Liver (tissue), 8 donors: ENCODE measurements at regions not wholly inside any gene's neighbourhood (a gene's known extent, or its start where the extent isn't known, plus 50 kb on each side); places are given as distances from the start of the nearest gene placed in this dataset.

Experiments used
- DNase-seq: peaks from one replicate; pipeline ENCODE4 v3.0.0-alpha.2; 2017; ENCODE audit warnings: low spot score
- H3K27ac ChIP-seq, 2 donors: one replicate each; pipeline ENCODE4 v1.7.0; 2013; ENCODE audit warnings: inconsistent platforms in 2 of 2, low read length in 2 of 2, control low read depth in 1 of 2, low read depth in 1 of 2, mild to moderate bottlenecking in 1 of 2
- H3K27me3 ChIP-seq, 4 donors: one replicate each; pipeline versions ENCODE4 v1.6.1 to v1.7.0; 2013; ENCODE audit warnings: low read length in 3 of 4, inconsistent platforms in 1 of 4, mild to moderate bottlenecking in 1 of 4, moderate library complexity in 1 of 4; ENCODE audit not compliant: control insufficient read depth in 4 of 4, insufficient read depth in 4 of 4
- H3K36me3 ChIP-seq, 4 donors: one replicate each; pipeline versions ENCODE4 v1.6.1 to v1.7.0; 2013; ENCODE audit warnings: low read length in 3 of 4, mild to moderate bottlenecking in 3 of 4, low read depth in 1 of 4, moderate library complexity in 1 of 4; ENCODE audit not compliant: control insufficient read depth in 4 of 4, insufficient read depth in 3 of 4
- H3K4me1 ChIP-seq, 4 donors: one replicate each; pipeline versions ENCODE4 v1.6.1 to v1.7.0; 2013; ENCODE audit warnings: low read length in 3 of 4, mild to moderate bottlenecking in 3 of 4, moderate library complexity in 1 of 4; ENCODE audit not compliant: control insufficient read depth in 4 of 4, insufficient read depth in 4 of 4
- H3K4me3 ChIP-seq, 3 donors: one replicate each; pipeline versions ENCODE4 v1.6.1 to v1.7.0; 2013; ENCODE audit warnings: low read length in 3 of 3, control low read depth in 1 of 3, low read depth in 1 of 3, mild to moderate bottlenecking in 1 of 3
- H3K9ac ChIP-seq, 2 donors: one replicate each; pipeline ENCODE4 v1.7.0; 2013; ENCODE audit warnings: low read length in 2 of 2, mild to moderate bottlenecking in 2 of 2, moderate library complexity in 2 of 2, control low read depth in 1 of 2, low read depth in 1 of 2
- H3K9me3 ChIP-seq, 4 donors: one replicate each; pipeline versions ENCODE4 v1.6.1 to v1.7.0; 2013; ENCODE audit warnings: low read length in 3 of 4; ENCODE audit not compliant: control insufficient read depth in 4 of 4
- EGR1 ChIP-seq, 2 donors: IDR thresholded peaks; 2 replicates each; pipeline ENCODE4 v1.6.1; 2016 to 2018; ENCODE audit warnings: antibody characterized with exemption in 2 of 2, low read depth in 2 of 2
- FOXA1 ChIP-seq: IDR thresholded peaks from 2 replicates; pipeline ENCODE4 v1.6.1; 2016; ENCODE audit warnings: antibody characterized with exemption
- GABPA ChIP-seq, 2 donors: IDR thresholded peaks in 1 of 2; conservative IDR thresholded peaks in 1 of 2; 2 replicates each; pipeline ENCODE4 v1.6.1; 2016; ENCODE audit warnings: antibody characterized with exemption in 2 of 2, mild to moderate bottlenecking in 1 of 2, moderate library complexity in 1 of 2
- HNF4A ChIP-seq, 2 donors: conservative IDR thresholded peaks; 2 replicates each; pipeline ENCODE4 v1.6.1; 2016; ENCODE audit warnings: antibody characterized with exemption in 2 of 2, mild to moderate bottlenecking in 2 of 2
- HNF4G ChIP-seq: IDR thresholded peaks from 2 replicates; pipeline ENCODE4 v1.6.1; 2016; ENCODE audit warnings: antibody characterized with exemption
- JUND ChIP-seq, 2 donors: IDR thresholded peaks; 2 replicates each; pipeline ENCODE4 v1.6.1; 2016; ENCODE audit warnings: antibody characterized with exemption in 2 of 2
- RAD21 ChIP-seq, 2 donors: IDR thresholded peaks; 2 replicates each; pipeline ENCODE4 v1.6.1; 2016; ENCODE audit warnings: antibody characterized with exemption in 2 of 2, mild to moderate bottlenecking in 2 of 2
- RXRA ChIP-seq, 2 donors: IDR thresholded peaks; 2 replicates each; pipeline ENCODE4 v1.6.1; 2017 to 2018; ENCODE audit warnings: antibody characterized with exemption in 2 of 2, mild to moderate bottlenecking in 1 of 2
- SP1 ChIP-seq: IDR thresholded peaks from 2 replicates; pipeline ENCODE4 v1.6.1; 2018; ENCODE audit warnings: antibody characterized with exemption, mild to moderate bottlenecking
- TAF1 ChIP-seq: conservative IDR thresholded peaks from 2 replicates; pipeline ENCODE4 v1.6.1; 2016; ENCODE audit warnings: antibody characterized with exemption, mild to moderate bottlenecking
- YY1 ChIP-seq: IDR thresholded peaks from 2 replicates; pipeline ENCODE4 v1.6.1; 2016; ENCODE audit warnings: antibody characterized with exemption, mild to moderate bottlenecking
- WGBS: extraction: QIAGEN DNeasy Blood & Tissue Kit; methylation state at CpG from one replicate; pipeline ENCODE4 v1.1.7; 2013; 5-methylcytosine and 5-hydroxymethylcytosine counted together
- TF ChIP-seq, protein P1 (sequence below): IDR thresholded peaks from 2 replicates; pipeline ENCODE4 v1.6.1; 2016; ENCODE audit warnings: antibody characterized with exemption
- TF ChIP-seq, protein P2 (sequence below): IDR thresholded peaks from 2 replicates; pipeline ENCODE4 v1.6.1; 2016; ENCODE audit warnings: antibody characterized with exemption, mild to moderate bottlenecking
- TF ChIP-seq, protein P3 (sequence below): fragments of 150-350 bp; IDR thresholded peaks from 2 replicates; pipeline ENCODE4 v1.5.1; 2017; ENCODE audit warnings: improper control_type of control experiment, low read depth, low read length; ENCODE audit not compliant: missing input control
- TF ChIP-seq, protein P4 (sequence below): IDR thresholded peaks from 2 replicates; pipeline ENCODE4 v1.6.1; 2016; ENCODE audit warnings: antibody characterized with exemption
- donor health status: healthy.
- donor health status: healthy.
- donor health status: healthy.
- donor health status: healthy.
- donor health status: healthy.

DNA sequence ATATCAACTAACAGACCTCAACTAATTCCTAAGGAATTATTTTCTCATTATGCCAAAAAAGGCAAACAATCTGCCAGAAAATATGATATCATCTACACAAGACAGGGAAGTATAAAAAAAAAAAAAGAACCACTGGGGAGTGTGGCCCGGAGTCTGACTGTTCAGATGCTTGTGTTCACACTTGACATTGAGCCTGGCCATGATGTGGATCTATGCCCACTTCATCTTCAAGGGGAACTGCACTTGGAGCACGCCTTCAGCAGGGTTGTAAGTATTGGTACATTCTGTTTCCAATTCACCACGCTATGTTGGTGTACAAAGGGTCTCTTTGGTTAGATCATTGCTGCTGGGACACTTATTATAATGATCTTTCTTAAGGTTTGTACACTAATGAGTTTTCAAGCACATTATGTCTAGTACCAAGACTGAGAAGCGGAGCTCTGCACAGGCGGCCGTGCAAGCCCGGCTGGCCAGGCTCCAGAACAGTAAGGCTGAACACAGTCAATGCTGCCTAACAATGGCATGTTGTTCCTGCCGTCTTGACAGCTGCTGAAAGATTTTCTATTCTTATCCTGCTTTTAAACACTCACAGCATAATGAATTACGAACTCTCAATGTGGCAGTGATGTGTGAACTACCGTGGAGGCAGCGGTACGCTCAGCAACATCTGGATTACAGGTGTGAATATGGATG lies 788.4 kb upstream of the SOX11 start:
- DNase-seq: no peak
- Histone ChIP-seq H3K4me1 (no peaks in the 10 kb centered on the region), H3K36me3 (no peaks in the 10 kb centered on the region), H3K9ac (no peak overlapping the region), H3K4me3 (no peak overlapping the region), H3K27ac (no peak overlapping the region), H3K27me3 (no peaks in the 10 kb centered on the region), H3K9me3 (no peaks in the 10 kb centered on the region)
- 57% methylated on average over 12 of the region's 12 CpGs for whole genome bisulfite sequencing
- no peak for TF ChIP-seq HNF4A (conservative IDR thresholded peaks at IDR 0.05)

DNA sequence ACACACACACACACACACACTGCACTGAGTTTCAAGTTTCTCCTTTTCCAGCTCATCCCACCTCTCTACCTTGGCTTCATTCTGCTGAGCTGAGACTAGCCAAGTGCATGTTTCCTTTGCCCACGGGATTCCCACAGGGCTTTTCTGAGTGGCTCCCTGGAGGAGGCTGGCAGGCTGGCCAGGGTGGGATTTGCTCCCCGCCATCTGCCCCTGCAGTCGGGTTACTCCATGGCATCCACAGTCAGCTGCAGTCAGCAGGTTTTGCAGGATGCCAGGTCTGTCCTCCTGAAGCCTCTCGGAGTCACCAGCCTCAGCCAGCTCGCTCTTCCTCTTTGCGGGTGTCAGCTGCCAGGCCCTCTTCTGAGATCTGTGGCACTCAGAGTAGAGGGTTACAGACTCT lies 783.7 kb upstream of the SOX11 start:
- no peaks in the 10 kb centered on the region for H3K36me3 ChIP-seq
- 79% methylated on average over 6 of the region's 6 CpGs for WGBS
- no peak overlapping the region for H3K9ac ChIP-seq
- TF ChIP-seq, protein P1, sequence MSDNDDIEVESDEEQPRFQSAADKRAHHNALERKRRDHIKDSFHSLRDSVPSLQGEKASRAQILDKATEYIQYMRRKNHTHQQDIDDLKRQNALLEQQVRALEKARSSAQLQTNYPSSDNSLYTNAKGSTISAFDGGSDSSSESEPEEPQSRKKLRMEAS: no peak
- no peak for TF ChIP-seq SP1
- TF ChIP-seq TAF1: no peak
- TF ChIP-seq JUND (IDR thresholded peaks at IDR 0.05): no peak
- no peak for TF ChIP-seq RAD21 (IDR thresholded peaks at IDR 0.05)
- H3K9me3 ChIP-seq: no peaks in the 10 kb centered on the region
- no peaks in the 10 kb centered on the region for H3K4me1 ChIP-seq
- DNase-seq: no peak
- no peaks in the 10 kb centered on the region for H3K27me3 ChIP-seq
- H3K27ac ChIP-seq: no peak overlapping the region
- no peak overlapping the region for H3K4me3 ChIP-seq

DNA sequence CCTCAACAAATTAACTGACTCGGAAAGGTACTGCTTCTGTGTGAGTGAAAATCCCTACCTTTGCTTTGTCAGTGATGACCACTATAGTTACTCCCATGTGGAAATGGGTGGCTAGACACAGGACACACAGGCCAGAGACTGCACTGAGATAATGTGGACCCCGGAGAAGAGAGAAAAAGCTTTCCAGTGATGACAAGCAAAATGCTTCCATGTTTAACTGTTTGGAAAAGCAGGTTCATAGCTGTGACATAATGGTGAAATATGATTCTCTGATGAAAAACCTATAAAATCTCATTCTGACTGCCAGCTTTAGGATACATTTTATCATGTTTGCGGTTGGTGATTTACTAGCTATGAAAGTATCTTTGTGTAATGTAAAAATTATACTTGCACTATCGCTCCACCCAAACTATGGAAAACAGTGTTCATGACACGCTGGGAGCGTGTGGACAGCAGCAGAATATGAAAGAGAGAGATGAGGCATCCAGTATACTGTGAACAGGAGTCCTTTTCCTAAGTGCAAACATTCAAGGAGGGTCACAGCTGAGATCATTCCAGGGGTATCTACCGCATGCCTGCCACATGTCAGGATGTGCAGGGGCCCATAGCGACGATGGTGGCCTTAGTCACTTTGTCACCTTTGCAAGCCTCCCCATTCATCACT lies 782.7 kb upstream of the SOX11 start:
- no peak overlapping the region for H3K27ac ChIP-seq
- WGBS: 77% methylated on average over 9 of the region's 9 CpGs

DNA sequence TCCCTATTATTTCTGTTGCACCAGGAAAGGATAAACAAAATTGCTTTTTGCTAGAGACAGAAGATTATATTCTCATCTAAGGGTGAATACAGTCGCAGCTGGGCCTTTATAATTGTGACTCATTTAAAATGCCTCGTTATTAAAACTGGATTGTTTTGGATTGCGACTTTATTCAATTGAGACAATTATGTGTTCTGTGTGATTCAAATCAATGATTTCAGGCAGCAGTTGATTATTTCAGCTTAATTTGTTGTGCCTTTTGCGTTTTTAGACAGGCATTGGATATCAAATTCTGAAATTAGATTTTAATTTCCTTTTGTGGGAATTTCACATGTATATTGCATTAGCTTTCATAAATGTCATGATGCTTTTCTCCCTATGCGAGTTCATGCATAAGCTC lies 778.1 kb upstream of the SOX11 start:
- Histone ChIP-seq H3K27ac (no peak overlapping the region), H3K4me1 (no peaks in the 10 kb centered on the region), H3K27me3 (peaks cover 0 to 2% (median 0%) of the 10 kb centered on the region in 4 donors), H3K9me3 (no peaks in the 10 kb centered on the region), H3K4me3 (no peak overlapping the region), H3K9ac (no peak overlapping the region), H3K36me3 (no peaks in the 10 kb centered on the region)
- no peak for TF ChIP-seq EGR1 (IDR thresholded peaks at IDR 0.05; ENCODE audit: low read depth in 2 of 2)
- TF ChIP-seq, protein P1: no peak
- TF ChIP-seq, protein P2, sequence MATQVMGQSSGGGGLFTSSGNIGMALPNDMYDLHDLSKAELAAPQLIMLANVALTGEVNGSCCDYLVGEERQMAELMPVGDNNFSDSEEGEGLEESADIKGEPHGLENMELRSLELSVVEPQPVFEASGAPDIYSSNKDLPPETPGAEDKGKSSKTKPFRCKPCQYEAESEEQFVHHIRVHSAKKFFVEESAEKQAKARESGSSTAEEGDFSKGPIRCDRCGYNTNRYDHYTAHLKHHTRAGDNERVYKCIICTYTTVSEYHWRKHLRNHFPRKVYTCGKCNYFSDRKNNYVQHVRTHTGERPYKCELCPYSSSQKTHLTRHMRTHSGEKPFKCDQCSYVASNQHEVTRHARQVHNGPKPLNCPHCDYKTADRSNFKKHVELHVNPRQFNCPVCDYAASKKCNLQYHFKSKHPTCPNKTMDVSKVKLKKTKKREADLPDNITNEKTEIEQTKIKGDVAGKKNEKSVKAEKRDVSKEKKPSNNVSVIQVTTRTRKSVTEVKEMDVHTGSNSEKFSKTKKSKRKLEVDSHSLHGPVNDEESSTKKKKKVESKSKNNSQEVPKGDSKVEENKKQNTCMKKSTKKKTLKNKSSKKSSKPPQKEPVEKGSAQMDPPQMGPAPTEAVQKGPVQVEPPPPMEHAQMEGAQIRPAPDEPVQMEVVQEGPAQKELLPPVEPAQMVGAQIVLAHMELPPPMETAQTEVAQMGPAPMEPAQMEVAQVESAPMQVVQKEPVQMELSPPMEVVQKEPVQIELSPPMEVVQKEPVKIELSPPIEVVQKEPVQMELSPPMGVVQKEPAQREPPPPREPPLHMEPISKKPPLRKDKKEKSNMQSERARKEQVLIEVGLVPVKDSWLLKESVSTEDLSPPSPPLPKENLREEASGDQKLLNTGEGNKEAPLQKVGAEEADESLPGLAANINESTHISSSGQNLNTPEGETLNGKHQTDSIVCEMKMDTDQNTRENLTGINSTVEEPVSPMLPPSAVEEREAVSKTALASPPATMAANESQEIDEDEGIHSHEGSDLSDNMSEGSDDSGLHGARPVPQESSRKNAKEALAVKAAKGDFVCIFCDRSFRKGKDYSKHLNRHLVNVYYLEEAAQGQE: no peak
- no peak for TF ChIP-seq FOXA1
- no peak for TF ChIP-seq HNF4G
- no peak for TF ChIP-seq RXRA (IDR thresholded peaks at IDR 0.05)
- TF ChIP-seq, protein P3, sequence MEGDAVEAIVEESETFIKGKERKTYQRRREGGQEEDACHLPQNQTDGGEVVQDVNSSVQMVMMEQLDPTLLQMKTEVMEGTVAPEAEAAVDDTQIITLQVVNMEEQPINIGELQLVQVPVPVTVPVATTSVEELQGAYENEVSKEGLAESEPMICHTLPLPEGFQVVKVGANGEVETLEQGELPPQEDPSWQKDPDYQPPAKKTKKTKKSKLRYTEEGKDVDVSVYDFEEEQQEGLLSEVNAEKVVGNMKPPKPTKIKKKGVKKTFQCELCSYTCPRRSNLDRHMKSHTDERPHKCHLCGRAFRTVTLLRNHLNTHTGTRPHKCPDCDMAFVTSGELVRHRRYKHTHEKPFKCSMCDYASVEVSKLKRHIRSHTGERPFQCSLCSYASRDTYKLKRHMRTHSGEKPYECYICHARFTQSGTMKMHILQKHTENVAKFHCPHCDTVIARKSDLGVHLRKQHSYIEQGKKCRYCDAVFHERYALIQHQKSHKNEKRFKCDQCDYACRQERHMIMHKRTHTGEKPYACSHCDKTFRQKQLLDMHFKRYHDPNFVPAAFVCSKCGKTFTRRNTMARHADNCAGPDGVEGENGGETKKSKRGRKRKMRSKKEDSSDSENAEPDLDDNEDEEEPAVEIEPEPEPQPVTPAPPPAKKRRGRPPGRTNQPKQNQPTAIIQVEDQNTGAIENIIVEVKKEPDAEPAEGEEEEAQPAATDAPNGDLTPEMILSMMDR: no peak
- no peak for TF ChIP-seq YY1
- TF ChIP-seq RAD21 (IDR thresholded peaks at IDR 0.05): no peak
- DNase-seq: no peak
- 75% methylated on average over 5 of the region's 5 CpGs for WGBS

More for the DNA sequence above, 782.7 kb upstream of the SOX11 start:
- Histone ChIP-seq H3K36me3 (no peaks in the 10 kb centered on the region), H3K4me1 (no peaks in the 10 kb centered on the region), H3K27me3 (no peaks in the 10 kb centered on the region), H3K9ac (no peak overlapping the region), H3K4me3 (no peak overlapping the region), H3K9me3 (no peaks in the 10 kb centered on the region)
- DNase-seq: no peak
- TF ChIP-seq EGR1 (IDR thresholded peaks at IDR 0.05; ENCODE audit: low read depth in 2 of 2) (no peak), HNF4A (conservative IDR thresholded peaks at IDR 0.05) (no peak), RAD21 (IDR thresholded peaks at IDR 0.05) (no peak), GABPA (IDR thresholded peaks at IDR 0.05 in 1 of 2, conservative IDR thresholded peaks at IDR 0.05 in 1 of 2) (no peak), HNF4G (no peak), YY1 (no peak)
- TF ChIP-seq, protein P4, sequence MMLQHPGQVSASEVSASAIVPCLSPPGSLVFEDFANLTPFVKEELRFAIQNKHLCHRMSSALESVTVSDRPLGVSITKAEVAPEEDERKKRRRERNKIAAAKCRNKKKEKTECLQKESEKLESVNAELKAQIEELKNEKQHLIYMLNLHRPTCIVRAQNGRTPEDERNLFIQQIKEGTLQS: no peak
- TF ChIP-seq, protein P1: no peak
